DMS79 (cell line): ENCODE measurements at regions not wholly inside any gene's neighbourhood (a gene's known extent, or its start where the extent isn't known, plus 50 kb on each side); places are given as distances from the start of the nearest gene placed in this dataset.
"Not testable (repeated sequence)": the region's sequence is repeated elsewhere in the genome, so short reads cannot be mapped to it uniquely, and the experiment has no call there.

Experiments used
- DNase-seq: peaks from one replicate; lab custom pipeline; 2025; lab: John Stamatoyannopoulos, UW

- no peak for DNase-seq
Observed at GRCh38 chr9:102941868-102942267, 53.3 kb upstream of the CYLC2 start.

- no peak for DNase-seq
Observed at GRCh38 chr9:102922526-102922925, 72.6 kb upstream of the CYLC2 start.

- DNase-seq, result no peak
Observed at GRCh38 chr9:102911185-102911584, 83.9 kb upstream of the CYLC2 start.

DNA sequence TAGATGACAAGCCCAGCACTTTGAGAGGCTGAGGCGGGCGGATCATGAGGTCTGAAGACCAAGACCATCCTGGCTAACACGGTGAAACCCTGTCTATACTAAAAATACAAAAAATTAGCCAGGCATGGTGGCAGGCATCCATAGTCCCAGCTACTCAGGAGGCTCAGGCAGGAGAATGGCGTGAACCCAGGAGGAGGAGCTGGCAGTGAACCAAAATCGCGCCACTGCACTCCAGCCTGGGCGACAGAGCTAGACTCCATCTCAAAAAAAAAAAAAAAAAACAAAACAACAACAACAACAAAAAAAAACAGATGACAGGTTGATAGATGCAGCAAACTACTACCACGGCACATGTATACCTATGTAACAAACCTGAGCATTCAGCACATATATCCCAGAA, 89.3 kb upstream of the CYLC2 start:
- DNase-seq, result not testable (repeated sequence)

- DNase-seq, result no peak
Observed at GRCh38 chr9:102892025-102892424, 103.1 kb upstream of the CYLC2 start.

- not testable (repeated sequence) for DNase-seq
Observed at GRCh38 chr9:102888747-102889146, 106.4 kb upstream of the CYLC2 start.

GRCh38 chr9:102875687-102876086, 119.4 kb upstream of the CYLC2 start:
- DNase-seq, result no peak

GRCh38 chr9:102867488-102867887, 127.6 kb upstream of the CYLC2 start:
- no peak for DNase-seq

DNA sequence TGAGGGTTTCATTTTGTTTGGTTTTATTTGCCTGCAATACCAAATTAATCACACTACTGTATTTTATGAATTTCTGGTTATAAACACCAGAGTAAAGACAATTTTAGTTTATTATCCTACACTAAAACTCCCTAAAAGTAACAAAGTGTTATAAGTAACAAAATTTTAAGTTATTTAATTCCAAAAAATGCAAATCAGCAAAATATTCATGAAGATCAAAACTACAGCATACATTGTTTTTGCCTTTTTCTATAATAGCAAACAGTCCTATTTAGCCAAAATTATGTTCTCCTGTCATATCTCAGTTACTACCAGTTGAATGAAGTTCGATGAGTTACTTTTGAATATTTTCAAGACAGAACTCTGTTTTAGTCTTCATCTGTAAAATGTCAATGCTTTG, 132.7 kb upstream of the CYLC2 start:
- DNase-seq, result no peak

DNA sequence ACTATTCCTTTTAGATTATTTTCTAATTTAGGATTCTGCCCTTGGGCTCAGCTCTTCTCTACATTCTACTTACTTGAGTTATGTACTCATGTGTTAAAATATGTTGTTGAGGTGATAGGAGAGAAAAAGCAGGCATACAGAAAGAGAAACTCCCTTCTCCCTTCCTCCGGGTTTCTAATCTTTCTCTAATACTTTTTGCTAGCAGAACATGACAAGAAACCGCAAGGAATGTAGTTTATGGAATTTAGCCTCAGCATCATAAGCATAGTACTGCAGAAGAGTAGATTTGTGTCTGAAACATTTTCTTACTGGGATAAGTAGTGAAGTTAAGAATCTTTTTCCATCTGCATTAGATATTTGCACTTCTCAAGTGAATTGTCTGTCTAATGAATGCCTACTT, 139.5 kb upstream of the CYLC2 start:
- DNase-seq, result no peak

- no peak for DNase-seq
Observed at GRCh38 chr9:102845827-102846371, 149.2 kb upstream of the CYLC2 start.

DNA sequence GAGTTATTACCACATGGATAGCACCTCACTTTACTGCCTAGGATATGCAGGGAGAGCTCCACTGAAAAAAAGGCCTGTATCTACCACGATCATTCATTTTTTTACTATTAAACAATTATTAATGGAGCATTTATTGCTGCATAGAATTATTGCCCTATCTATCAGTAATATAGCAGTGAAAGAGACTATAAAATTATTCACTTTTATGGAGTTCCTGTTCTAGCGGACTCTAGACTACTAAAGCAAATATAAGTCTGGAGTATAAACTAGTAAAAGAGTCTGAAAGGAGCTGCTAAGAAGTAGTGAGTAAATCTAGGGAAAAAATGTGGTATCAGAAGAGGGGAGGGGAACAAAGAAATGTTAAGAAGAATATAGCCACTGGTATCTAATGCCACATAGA, 150.4 kb upstream of the CYLC2 start:
- no peak for DNase-seq

DNA sequence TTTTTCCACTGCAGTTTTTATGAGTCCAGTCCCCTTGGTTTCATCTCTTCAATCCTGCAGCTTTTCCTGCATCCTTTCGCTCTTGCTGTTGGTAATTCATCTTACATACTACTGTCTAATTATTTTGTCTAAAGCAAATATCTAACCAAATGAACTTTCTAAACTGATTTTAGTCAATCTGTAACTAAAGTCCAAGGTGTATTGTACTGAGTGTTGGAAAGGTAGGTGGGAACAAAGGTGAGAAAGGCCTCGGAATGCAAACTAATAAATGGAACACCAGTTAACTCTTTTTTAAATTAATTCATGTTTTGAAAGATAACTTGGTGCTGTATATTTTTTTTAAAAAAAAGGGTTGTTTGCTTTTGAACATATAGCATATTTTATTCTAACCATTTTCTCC, 152.7 kb upstream of the CYLC2 start:
- no peak for DNase-seq

DNA sequence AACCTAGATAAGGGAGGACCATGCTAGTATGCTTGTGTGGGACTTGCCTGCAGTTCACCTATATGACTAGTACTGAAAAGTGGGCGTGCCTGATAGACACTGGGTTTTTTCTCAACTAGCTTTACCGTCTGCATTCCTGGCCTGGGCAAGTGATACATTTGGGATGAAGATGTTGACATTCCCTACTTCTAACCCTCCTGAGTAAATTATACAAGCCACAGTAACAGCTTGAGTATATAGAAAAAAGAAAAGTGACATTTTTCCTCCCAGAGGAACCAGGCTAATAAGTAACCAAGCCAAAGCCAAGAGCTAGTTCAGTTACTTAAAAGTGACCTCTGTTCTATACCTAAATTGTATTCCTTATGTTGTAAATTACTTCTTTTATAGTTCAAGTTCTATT, 153.8 kb upstream of the CYLC2 start:
- no peak for DNase-seq

GRCh38 chr9:102840335-102840734, 154.8 kb upstream of the CYLC2 start:
- no peak for DNase-seq

- no peak for DNase-seq
Observed at GRCh38 chr9:102832814-102833213, 162.3 kb upstream of the CYLC2 start.

GRCh38 chr9:102796244-102796643, 198.9 kb upstream of the CYLC2 start:
- DNase-seq, result no peak

DNA sequence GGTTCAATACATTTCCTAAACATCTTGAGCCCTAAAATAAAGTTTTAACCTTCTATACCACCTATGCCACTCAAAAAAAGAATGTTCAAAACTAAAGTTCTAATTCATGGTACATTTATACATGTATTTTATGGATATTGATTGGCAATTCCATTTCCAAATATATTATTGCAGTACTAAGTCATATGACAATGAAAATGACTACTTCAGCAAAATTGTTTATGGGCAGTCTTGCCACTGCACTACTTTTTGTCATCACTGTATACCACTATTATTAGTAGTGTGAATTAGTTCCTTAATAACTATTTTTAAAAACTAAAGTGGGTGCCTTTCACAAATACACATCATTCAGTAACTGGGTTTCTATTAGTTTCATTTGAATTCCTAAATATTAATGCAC, 199.6 kb upstream of the CYLC2 start:
- DNase-seq, result no peak

- DNase-seq, result no peak
Observed at GRCh38 chr9:102779356-102779755, 215.8 kb upstream of the CYLC2 start.

GRCh38 chr9:102778746-102779145, 216.4 kb upstream of the CYLC2 start:
- no peak for DNase-seq

GRCh38 chr9:102770704-102771103, 224.4 kb upstream of the CYLC2 start:
- no peak for DNase-seq

- no peak for DNase-seq
Observed at GRCh38 chr9:102769307-102769706, 225.8 kb upstream of the CYLC2 start.

- no peak for DNase-seq
Observed at GRCh38 chr9:102768002-102768401, 227.1 kb upstream of the CYLC2 start.

GRCh38 chr9:102767076-102767475, 228.1 kb upstream of the CYLC2 start:
- DNase-seq, result no peak

GRCh38 chr9:102740578-102740977, 254.6 kb upstream of the CYLC2 start:
- DNase-seq, result no peak
